Stimulated activated naive CD8-positive, alpha-beta T cell treated with anti-CD3 and anti-CD28 coated beads, Interleukin-15, amount 100 ng/mL, for 72 hours (primary cell): ENCODE measurements at regions not wholly inside any gene's neighbourhood (a gene's known extent, or its start where the extent isn't known, plus 50 kb on each side); places are given as distances from the start of the nearest gene placed in this dataset.

Source experiments
- ATAC-seq: fragments of 150-1000 bp; cut with Tn5 transposase; 2 replicates; pipeline ENCODE4 v1.10.0; 2021; ENCODE audit warnings: mild to moderate bottlenecking, moderate library complexity
- DNase-seq, 2 donors: peaks; one replicate each; pipeline ENCODE4 v3.0.0; 2021 to 2022
- H3K27ac Mint-ChIP-seq, 2 donors: one replicate each; pipeline ENCODE4 v1.8.0; 2022; ENCODE audit warnings: mild to moderate bottlenecking in 2 of 2, mixed read lengths in 2 of 2, moderate library complexity in 2 of 2
- H3K27me3 Mint-ChIP-seq: one replicate; pipeline ENCODE4 v1.8.0; 2022; ENCODE audit warnings: mixed read lengths
- H3K4me1 Mint-ChIP-seq: one replicate; pipeline ENCODE4 v1.8.0; 2022; ENCODE audit warnings: mild to moderate bottlenecking, mixed read lengths
- H3K4me3 Mint-ChIP-seq, 2 donors: one replicate each; pipeline ENCODE4 v1.8.0; 2022; ENCODE audit warnings: mild to moderate bottlenecking in 2 of 2, mixed read lengths in 2 of 2, moderate library complexity in 1 of 2
- H3K9me3 Mint-ChIP-seq, 2 donors: one replicate each; pipeline ENCODE4 v1.8.0; 2022; ENCODE audit warnings: mixed read lengths in 2 of 2

- Mint-ChIP-seq H3K4me3 (no peak overlapping the region), H3K27me3 (peaks cover 6% of the 10 kb centered on the region), H3K4me1 (no peaks in the 10 kb centered on the region), H3K9me3 (no peaks in the 10 kb centered on the region), H3K27ac (no peak overlapping the region)
- no peak for DNase-seq
- no peak for ATAC-seq
Observed at GRCh38 chr6:117169781-117170281, 95.5 kb upstream of the VGLL2 start.

- DNase-seq (no peak), ATAC-seq (no peak)
- Mint-ChIP-seq H3K9me3 (peaks cover 19 to 33% of the 10 kb centered on the region in 2 donors), H3K27ac (no peak overlapping the region), H3K4me1 (no peaks in the 10 kb centered on the region), H3K4me3 (no peak overlapping the region), H3K27me3 (no peaks in the 10 kb centered on the region)
Observed at GRCh38 chr6:117174835-117175360, 90.5 kb upstream of the VGLL2 start.

- Mint-ChIP-seq H3K4me1 (no peaks in the 10 kb centered on the region), H3K27me3 (no peaks in the 10 kb centered on the region), H3K27ac (no peak overlapping the region), H3K4me3 (no peak overlapping the region), H3K9me3 (no peaks in the 10 kb centered on the region)
- ATAC-seq (no peak), DNase-seq (no peak)
Observed at GRCh38 chr6:117188627-117189201, 76.6 kb upstream of the VGLL2 start.

- H3K27ac Mint-ChIP-seq: no peak overlapping the region
- no peaks in the 10 kb centered on the region for H3K4me1 Mint-ChIP-seq
- ATAC-seq: no peak
Observed at GRCh38 chr6:117191009-117191408, 74.3 kb upstream of the VGLL2 start.

GRCh38 chr6:117191448-117191847, 73.9 kb upstream of the VGLL2 start:
- Mint-ChIP-seq H3K4me3 (no peak overlapping the region), H3K4me1 (no peaks in the 10 kb centered on the region), H3K27me3 (no peaks in the 10 kb centered on the region), H3K27ac (no peak overlapping the region), H3K9me3 (no peaks in the 10 kb centered on the region)
- DNase-seq: no peak
- ATAC-seq: no peak

More at GRCh38 chr6:117191009-117191408, 74.3 kb upstream of the VGLL2 start:
- Mint-ChIP-seq H3K4me3 (no peak overlapping the region), H3K27me3 (no peaks in the 10 kb centered on the region), H3K9me3 (no peaks in the 10 kb centered on the region)
- DNase-seq: no peak

- no peaks in the 10 kb centered on the region for H3K27me3 Mint-ChIP-seq
- no peaks in the 10 kb centered on the region for H3K4me1 Mint-ChIP-seq
- no peak for ATAC-seq
- DNase-seq: no peak
- no peak overlapping the region for H3K27ac Mint-ChIP-seq
- peaks cover 0 to 5% of the 10 kb centered on the region in 2 donors for H3K9me3 Mint-ChIP-seq
- no peak overlapping the region for H3K4me3 Mint-ChIP-seq
Observed at GRCh38 chr6:117194271-117194670, 71.1 kb upstream of the VGLL2 start.

GRCh38 chr6:117194978-117195377, 70.4 kb upstream of the VGLL2 start:
- no peak overlapping the region for H3K27ac Mint-ChIP-seq

GRCh38 chr6:117195728-117196127, 69.6 kb upstream of the VGLL2 start:
- no peak overlapping the region for H3K27ac Mint-ChIP-seq
- no peaks in the 10 kb centered on the region for H3K27me3 Mint-ChIP-seq
- DNase-seq (no peak), ATAC-seq (no peak)
- H3K4me3 Mint-ChIP-seq: no peak overlapping the region
- H3K9me3 Mint-ChIP-seq: peaks cover 0 to 5% of the 10 kb centered on the region in 2 donors
- H3K4me1 Mint-ChIP-seq: no peaks in the 10 kb centered on the region

More at GRCh38 chr6:117194978-117195377, 70.4 kb upstream of the VGLL2 start:
- no peak for ATAC-seq
- Mint-ChIP-seq H3K4me3 (no peak overlapping the region), H3K4me1 (no peaks in the 10 kb centered on the region), H3K9me3 (peaks cover 0 to 5% of the 10 kb centered on the region in 2 donors), H3K27me3 (no peaks in the 10 kb centered on the region)
- DNase-seq: no peak

- H3K9me3 Mint-ChIP-seq: peaks cover 0 to 5% of the 10 kb centered on the region in 2 donors
- no peak for ATAC-seq
- no peak overlapping the region for H3K4me3 Mint-ChIP-seq
- no peaks in the 10 kb centered on the region for H3K27me3 Mint-ChIP-seq
- H3K27ac Mint-ChIP-seq: no peak overlapping the region
- no peaks in the 10 kb centered on the region for H3K4me1 Mint-ChIP-seq
- DNase-seq: no peak
Observed at GRCh38 chr6:117200067-117200466, 65.3 kb upstream of the VGLL2 start.

GRCh38 chr6:117204903-117205302, 60.5 kb upstream of the VGLL2 start:
- no peak overlapping the region for H3K4me3 Mint-ChIP-seq
- H3K27ac Mint-ChIP-seq: no peak overlapping the region

GRCh38 chr6:117205876-117206275, 59.5 kb upstream of the VGLL2 start:
- Mint-ChIP-seq H3K4me3 (no peak overlapping the region), H3K9me3 (peaks cover 0 to 7% of the 10 kb centered on the region in 2 donors), H3K27ac (no peak overlapping the region), H3K4me1 (no peaks in the 10 kb centered on the region), H3K27me3 (no peaks in the 10 kb centered on the region)
- DNase-seq: no peak
- no peak for ATAC-seq

More at GRCh38 chr6:117204903-117205302, 60.5 kb upstream of the VGLL2 start:
- no peaks in the 10 kb centered on the region for H3K4me1 Mint-ChIP-seq
- H3K9me3 Mint-ChIP-seq: peaks cover 0 to 7% of the 10 kb centered on the region in 2 donors
- ATAC-seq (no peak), DNase-seq (no peak)
- no peaks in the 10 kb centered on the region for H3K27me3 Mint-ChIP-seq

GRCh38 chr6:117206522-117206921, 58.8 kb upstream of the VGLL2 start:
- Mint-ChIP-seq H3K4me1 (no peaks in the 10 kb centered on the region), H3K27me3 (no peaks in the 10 kb centered on the region), H3K4me3 (no peak overlapping the region), H3K27ac (no peak overlapping the region), H3K9me3 (peaks cover 0 to 7% of the 10 kb centered on the region in 2 donors)
- no peak for ATAC-seq
- DNase-seq: no peak

GRCh38 chr6:117206944-117207687, 58.2 kb upstream of the VGLL2 start:
- H3K27ac Mint-ChIP-seq: no peak overlapping the region
- ATAC-seq (no peak), DNase-seq (no peak)
- H3K4me3 Mint-ChIP-seq: no peak overlapping the region
- no peaks in the 10 kb centered on the region for H3K27me3 Mint-ChIP-seq
- H3K9me3 Mint-ChIP-seq: peaks cover 0 to 7% of the 10 kb centered on the region in 2 donors
- no peaks in the 10 kb centered on the region for H3K4me1 Mint-ChIP-seq

- H3K27me3 Mint-ChIP-seq: no peaks in the 10 kb centered on the region
- no peak overlapping the region for H3K27ac Mint-ChIP-seq
- H3K4me1 Mint-ChIP-seq: no peaks in the 10 kb centered on the region
- H3K9me3 Mint-ChIP-seq: peaks cover 0 to 7% of the 10 kb centered on the region in 2 donors
- no peak for ATAC-seq
- no peak for DNase-seq
- H3K4me3 Mint-ChIP-seq: no peak overlapping the region
Observed at GRCh38 chr6:117210279-117210678, 55.1 kb upstream of the VGLL2 start.

- Mint-ChIP-seq H3K27ac (no peak overlapping the region), H3K9me3 (no peaks in the 10 kb centered on the region), H3K4me3 (no peak overlapping the region), H3K27me3 (peaks cover 6% of the 10 kb centered on the region), H3K4me1 (no peaks in the 10 kb centered on the region)
- ATAC-seq: no peak
- DNase-seq: no peak
Observed at GRCh38 chr6:117215353-117216090, 49.8 kb upstream of the VGLL2 start.
